ENCODE measurements at regions not wholly inside any gene's neighbourhood (a gene's known extent, or its start where the extent isn't known, plus 50 kb on each side); places are given as distances from the start of the nearest gene placed in this dataset.

DNA sequence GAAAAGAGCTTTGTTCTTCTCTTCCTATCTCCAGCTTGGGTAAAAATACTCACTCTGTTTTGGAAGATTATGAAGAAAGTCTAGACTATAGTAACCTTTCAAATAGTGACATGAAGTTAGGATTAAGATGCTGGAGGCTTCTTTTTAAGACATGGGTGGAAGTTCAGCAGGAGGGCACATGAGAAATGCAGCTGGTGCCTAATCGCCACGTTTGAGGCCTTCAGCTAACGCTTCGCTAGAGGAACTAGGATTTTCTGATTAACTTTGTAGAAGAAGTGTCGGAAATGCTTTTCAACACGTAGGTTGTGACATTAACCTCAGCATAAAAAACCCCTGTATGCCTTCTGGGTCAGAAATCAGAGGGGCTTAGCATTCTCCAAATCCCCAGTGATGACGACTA lies 348.1 kb upstream of the MAP3K7 start:
- Histone ChIP-seq H3K27ac (ENCODE audit: control insufficient read depth, insufficient read depth, low read length) (no peak overlapping the region), H3K4me1 (ENCODE audit: control insufficient read depth, extremely low read depth, insufficient read depth, low read length) (peaks cover 4% of the 10 kb centered on the region), H2AFZ (ENCODE audit: control insufficient read depth, low read length) (no peak overlapping the region), H3K4me3 (ENCODE audit: control insufficient read depth in 2 of 3, extremely low read depth in 1 of 3, insufficient read depth in 2 of 3, low read depth in 1 of 3, low read length in 3 of 3) (no peak overlapping the region), H3K79me2 (ENCODE audit: control insufficient read depth, insufficient read depth, low read length) (no peaks in the 10 kb centered on the region), H3K27me3 (ENCODE audit: control insufficient read depth, extremely low read depth, insufficient read depth, low read length) (no peaks in the 10 kb centered on the region), H3K9me3 (ENCODE audit: control insufficient read depth, low read depth, low read length) (no peaks in the 10 kb centered on the region), H3K9ac (ENCODE audit: control insufficient read depth, extremely low read depth, insufficient read depth, low read length) (no peak overlapping the region), H3K4me2 (ENCODE audit: control insufficient read depth, extremely low read depth, insufficient read depth, low read depth, low read length) (no peak overlapping the region), H3K36me3 (ENCODE audit: control insufficient read depth in 2 of 2, extremely low read depth in 1 of 2, insufficient read depth in 2 of 2, low read length in 2 of 2) (no peaks in the 10 kb centered on the region), H4K20me1 (ENCODE audit: control insufficient read depth, extremely low read depth, insufficient read depth, low read length) (no peaks in the 10 kb centered on the region), H3K9me1 (ENCODE audit: control insufficient read depth, extremely low read depth, insufficient read depth, low read length) (no peaks in the 10 kb centered on the region)
- TF ChIP-seq, protein P1, sequence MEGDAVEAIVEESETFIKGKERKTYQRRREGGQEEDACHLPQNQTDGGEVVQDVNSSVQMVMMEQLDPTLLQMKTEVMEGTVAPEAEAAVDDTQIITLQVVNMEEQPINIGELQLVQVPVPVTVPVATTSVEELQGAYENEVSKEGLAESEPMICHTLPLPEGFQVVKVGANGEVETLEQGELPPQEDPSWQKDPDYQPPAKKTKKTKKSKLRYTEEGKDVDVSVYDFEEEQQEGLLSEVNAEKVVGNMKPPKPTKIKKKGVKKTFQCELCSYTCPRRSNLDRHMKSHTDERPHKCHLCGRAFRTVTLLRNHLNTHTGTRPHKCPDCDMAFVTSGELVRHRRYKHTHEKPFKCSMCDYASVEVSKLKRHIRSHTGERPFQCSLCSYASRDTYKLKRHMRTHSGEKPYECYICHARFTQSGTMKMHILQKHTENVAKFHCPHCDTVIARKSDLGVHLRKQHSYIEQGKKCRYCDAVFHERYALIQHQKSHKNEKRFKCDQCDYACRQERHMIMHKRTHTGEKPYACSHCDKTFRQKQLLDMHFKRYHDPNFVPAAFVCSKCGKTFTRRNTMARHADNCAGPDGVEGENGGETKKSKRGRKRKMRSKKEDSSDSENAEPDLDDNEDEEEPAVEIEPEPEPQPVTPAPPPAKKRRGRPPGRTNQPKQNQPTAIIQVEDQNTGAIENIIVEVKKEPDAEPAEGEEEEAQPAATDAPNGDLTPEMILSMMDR (optimal IDR thresholded peaks at IDR 0.05 in 1 of 3, IDR thresholded peaks at IDR 0.05 in 1 of 3, conservative IDR thresholded peaks at IDR 0.05 in 1 of 3; ENCODE audit: extremely low read depth in 1 of 3, insufficient read depth in 2 of 3, low read length in 3 of 3), result no peak
- no peak for TF ChIP-seq EZH2 (IDR thresholded peaks at IDR 0.05; ENCODE audit: low read length)
- dilution Hi-C loops (cut with MboI; ENCODE audit: extremely low pct_ligation_motif_present, low sequenced_read_pairs), result no loop called here
- no peak for FAIRE-seq
- no peak for DNase-seq (ENCODE audit: low read depth, low spot score)

DNA sequence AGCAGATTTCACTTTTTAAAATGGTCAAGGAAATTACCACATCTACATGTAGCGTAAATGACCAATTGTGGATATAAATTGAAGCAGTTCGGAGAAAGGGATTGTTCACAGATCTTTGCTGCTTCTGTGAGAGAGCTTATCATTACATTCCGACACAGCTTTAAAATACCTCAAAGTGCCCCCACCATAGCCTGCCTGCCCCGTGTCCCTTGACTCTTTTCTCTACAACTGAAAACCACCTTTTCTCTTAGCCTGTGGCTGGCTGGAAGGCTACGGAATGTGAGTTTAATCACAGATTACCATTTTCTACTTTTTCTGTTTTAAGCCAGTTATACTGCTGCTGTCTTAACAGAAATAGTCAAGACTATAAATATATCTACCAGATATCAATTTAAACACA lies 347.2 kb upstream of the MAP3K7 start:
- FAIRE-seq, result no peak
- peaks cover 4% of the 10 kb centered on the region for H3K4me1 ChIP-seq (ENCODE audit: control insufficient read depth, extremely low read depth, insufficient read depth, low read length)

More for the DNA sequence above, 347.2 kb upstream of the MAP3K7 start:
- Histone ChIP-seq H3K79me2 (ENCODE audit: control insufficient read depth, insufficient read depth, low read length) (no peaks in the 10 kb centered on the region), H2AFZ (ENCODE audit: control insufficient read depth, low read length) (no peak overlapping the region), H3K9me3 (ENCODE audit: control insufficient read depth, low read depth, low read length) (no peaks in the 10 kb centered on the region), H3K9ac (ENCODE audit: control insufficient read depth, extremely low read depth, insufficient read depth, low read length) (no peak overlapping the region), H3K27me3 (ENCODE audit: control insufficient read depth, extremely low read depth, insufficient read depth, low read length) (no peaks in the 10 kb centered on the region), H4K20me1 (ENCODE audit: control insufficient read depth, extremely low read depth, insufficient read depth, low read length) (no peaks in the 10 kb centered on the region), H3K4me3 (ENCODE audit: control insufficient read depth in 2 of 3, extremely low read depth in 1 of 3, insufficient read depth in 2 of 3, low read depth in 1 of 3, low read length in 3 of 3) (no peak overlapping the region), H3K4me2 (ENCODE audit: control insufficient read depth, extremely low read depth, insufficient read depth, low read depth, low read length) (no peak overlapping the region), H3K9me1 (ENCODE audit: control insufficient read depth, extremely low read depth, insufficient read depth, low read length) (no peaks in the 10 kb centered on the region), H3K27ac (ENCODE audit: control insufficient read depth, insufficient read depth, low read length) (no peak overlapping the region), H3K36me3 (ENCODE audit: control insufficient read depth in 2 of 2, extremely low read depth in 1 of 2, insufficient read depth in 2 of 2, low read length in 2 of 2) (no peaks in the 10 kb centered on the region)
- no peak for DNase-seq (ENCODE audit: low read depth, low spot score)
- TF ChIP-seq EZH2 (IDR thresholded peaks at IDR 0.05; ENCODE audit: low read length), result no peak
- TF ChIP-seq, protein P1 (optimal IDR thresholded peaks at IDR 0.05 in 1 of 3, IDR thresholded peaks at IDR 0.05 in 1 of 3, conservative IDR thresholded peaks at IDR 0.05 in 1 of 3; ENCODE audit: extremely low read depth in 1 of 3, insufficient read depth in 2 of 3, low read length in 3 of 3), result no peak
- dilution Hi-C loops (cut with MboI; ENCODE audit: extremely low pct_ligation_motif_present, low sequenced_read_pairs), result no loop called here

Measured in keratinocyte (primary cell).